H1 (cell line): ENCODE measurements at regions not wholly inside any gene's neighbourhood (a gene's known extent, or its start where the extent isn't known, plus 50 kb on each side); places are given as distances from the start of the nearest gene placed in this dataset.

Experiments
- CTCF ChIA-PET: fragments of 300-600 bp; sonication (Branson Sonifier 250); formaldehyde crosslinking; loops from one replicate; lab custom pipeline; 2021; ENCODE audit not compliant: partially characterized antibody; lab: Charles Lee
- POLR2A ChIA-PET: fragments of 300-600 bp; sonication (Branson Sonifier 250); formaldehyde crosslinking; loops from one replicate; lab custom pipeline; 2021; ENCODE audit warnings: inconsistent platforms; ENCODE audit not compliant: partially characterized antibody; lab: Charles Lee
- DNase-seq, 2 experiments: peaks; one replicate each; pipeline versions ENCODE4 v3.0.0 to v3.0.0-alpha.2; 2010 to 2022; ENCODE audit warnings: low spot score in 2 of 2, low read depth in 1 of 2, mixed read lengths in 1 of 2
- FAIRE-seq: peaks from 2 replicates; lab custom pipeline; 2011; peaks lifted over from hg19 to GRCh38; lab: Jason Lieb, UNC
- H2AFZ ChIP-seq: 2 replicates; pipeline ENCODE4 v1.8.1; 2012; ENCODE audit warnings: low read length, inconsistent platforms
- H2AK5ac ChIP-seq: 2 replicates; pipeline ENCODE4 v1.6.1; 2013; ENCODE audit warnings: low read depth, low read length
- H2BK120ac ChIP-seq: replicated peaks from 2 replicates; pipeline ENCODE3; 2013; ENCODE audit warnings: low read depth, low read length, inconsistent platforms
- H2BK12ac ChIP-seq: 2 replicates; pipeline ENCODE4 v1.6.1; 2013; ENCODE audit warnings: low read depth, low read length
- H2BK15ac ChIP-seq: 2 replicates; pipeline ENCODE4 v1.6.1; 2013; ENCODE audit warnings: low read length
- H2BK20ac ChIP-seq: 2 replicates; pipeline ENCODE4 v1.6.1; 2013; ENCODE audit warnings: low read length
- H2BK5ac ChIP-seq: 2 replicates; pipeline ENCODE4 v1.6.1; 2013; ENCODE audit warnings: low read depth, low read length
- H3K14ac ChIP-seq: 2 replicates; pipeline ENCODE4 v1.6.1; 2013; ENCODE audit warnings: inconsistent platforms; ENCODE audit not compliant: insufficient read length
- H3K18ac ChIP-seq: 2 replicates; pipeline ENCODE4 v1.6.1; 2013; ENCODE audit warnings: low read length; ENCODE audit errors: extremely low read depth
- H3K23ac ChIP-seq: 2 replicates; pipeline ENCODE4 v1.6.1; 2013; ENCODE audit warnings: inconsistent platforms; ENCODE audit not compliant: insufficient read length
- H3K23me2 ChIP-seq: 2 replicates; pipeline ENCODE4 v1.6.1; 2013; ENCODE audit warnings: low read depth, low read length
- H3K27ac ChIP-seq: 2 replicates; pipeline ENCODE4 v1.6.1; 2011; ENCODE audit warnings: low read depth, low read length, inconsistent platforms
- H3K27me3 ChIP-seq, 4 experiments: replicated peaks in 1 of 4; 1 replicate in 1 of 4; 2 replicates in 3 of 4; pipeline versions ENCODE4 v1.6.1 to v1.8.1; 2011 to 2013; ENCODE audit warnings: low read length in 3 of 4, mild to moderate bottlenecking in 3 of 4, inconsistent platforms in 2 of 4, mixed read lengths in 2 of 4, moderate library complexity in 1 of 4; ENCODE audit not compliant: control insufficient read depth in 3 of 4, insufficient read depth in 3 of 4; ENCODE audit errors: extremely low read depth in 1 of 4
- H3K36me3 ChIP-seq, 4 experiments: 2 replicates each; pipeline versions ENCODE4 v1.6.1 to v1.8.1; 2011 to 2013; ENCODE audit warnings: mild to moderate bottlenecking in 4 of 4, low read length in 3 of 4, moderate library complexity in 2 of 4, control low read depth in 1 of 4, inconsistent platforms in 1 of 4; ENCODE audit not compliant: insufficient read depth in 4 of 4, control insufficient read depth in 2 of 4
- H3K4ac ChIP-seq: replicated peaks from 2 replicates; pipeline ENCODE3; 2013; ENCODE audit warnings: low read length, low read depth, mixed read lengths, inconsistent platforms; ENCODE audit not compliant: insufficient read length
- H3K4me1 ChIP-seq, 4 experiments: replicated peaks in 1 of 4; 1 replicate in 1 of 4; 2 replicates in 3 of 4; pipeline versions ENCODE4 v1.6.1 to v1.8.1; 2011 to 2013; ENCODE audit warnings: low read length in 3 of 4, inconsistent platforms in 2 of 4, mixed read lengths in 1 of 4; ENCODE audit not compliant: insufficient read depth in 4 of 4, control insufficient read depth in 3 of 4
- H3K4me2 ChIP-seq, 2 experiments: 2 replicates each; pipeline versions ENCODE4 v1.6.1 to v1.8.1; 2011 to 2013; ENCODE audit warnings: low read depth in 2 of 2, low read length in 2 of 2, control low read depth in 1 of 2, inconsistent platforms in 1 of 2, mild to moderate bottlenecking in 1 of 2; ENCODE audit not compliant: insufficient read depth in 1 of 2
- H3K4me3 ChIP-seq, 4 experiments: fragments of 200-600, 300-600 bp in 1 of 4; sonication (generic), shearing (Covaris generic), sonication (Bioruptor Twin) in 1 of 4; 2 replicates each; pipeline versions ENCODE4 v1.5.1 to v1.8.1; 2011 to 2016; ENCODE audit warnings: low read length in 4 of 4, low read depth in 3 of 4, control low read depth in 2 of 4, inconsistent platforms in 2 of 4, mild to moderate bottlenecking in 2 of 4, mixed read lengths in 1 of 4, moderate library complexity in 1 of 4; ENCODE audit not compliant: insufficient read depth in 2 of 4; ENCODE audit errors: extremely low read depth in 1 of 4
- H3K56ac ChIP-seq: replicated peaks from 2 replicates; pipeline ENCODE3; 2013; ENCODE audit warnings: low read depth, mild to moderate bottlenecking, mixed read lengths, low read length, inconsistent platforms; ENCODE audit not compliant: insufficient read length
- H3K79me1 ChIP-seq: 2 replicates; pipeline ENCODE4 v1.6.1; 2013; ENCODE audit warnings: low read depth, low read length, control low read depth
- H3K79me2 ChIP-seq, 2 experiments: 2 replicates each; pipeline versions ENCODE4 v1.6.1 to v1.8.1; 2012 to 2013; ENCODE audit warnings: low read length in 2 of 2, mild to moderate bottlenecking in 2 of 2, inconsistent platforms in 1 of 2; ENCODE audit not compliant: insufficient read depth in 2 of 2, control insufficient read depth in 1 of 2
- H3K9ac ChIP-seq, 4 experiments: replicated peaks in 1 of 4; 1 replicate in 1 of 4; 2 replicates in 3 of 4; pipeline versions ENCODE4 v1.6.1 to v1.8.1; 2011 to 2013; ENCODE audit warnings: low read depth in 3 of 4, low read length in 3 of 4, control low read depth in 2 of 4, mild to moderate bottlenecking in 2 of 4, moderate library complexity in 2 of 4, inconsistent platforms in 1 of 4; ENCODE audit errors: extremely low read depth in 1 of 4
- H3K9me3 ChIP-seq, 2 experiments: 2 replicates each; pipeline versions ENCODE4 v1.6.1 to v1.8.1; 2012 to 2013; ENCODE audit warnings: mild to moderate bottlenecking in 2 of 2, moderate library complexity in 2 of 2, control low read depth in 1 of 2, inconsistent platforms in 1 of 2, low read depth in 1 of 2, low read length in 1 of 2, mixed read lengths in 1 of 2; ENCODE audit not compliant: insufficient read depth in 2 of 2
- H4K20me1 ChIP-seq, 2 experiments: replicated peaks in 1 of 2; 2 replicates each; pipeline versions ENCODE3 to v1.8.1; 2011 to 2013; ENCODE audit warnings: inconsistent platforms in 2 of 2, low read length in 2 of 2, mild to moderate bottlenecking in 1 of 2; ENCODE audit not compliant: insufficient read depth in 2 of 2, control insufficient read depth in 1 of 2
- H4K5ac ChIP-seq: 2 replicates; pipeline ENCODE4 v1.6.1; 2013; ENCODE audit warnings: low read length, low read depth, mixed read lengths, inconsistent platforms; ENCODE audit not compliant: insufficient read length
- H4K8ac ChIP-seq: 2 replicates; pipeline ENCODE4 v1.8.0; 2013; ENCODE audit warnings: mild to moderate bottlenecking, moderate library complexity, low read length, inconsistent platforms; ENCODE audit not compliant: insufficient read depth; ENCODE audit errors: extremely low read depth
- H4K91ac ChIP-seq: replicated peaks from 2 replicates; pipeline ENCODE3; 2013; ENCODE audit warnings: low read length, mixed read lengths, inconsistent platforms; ENCODE audit not compliant: insufficient read length
- ATF3 ChIP-seq: IDR thresholded peaks from 2 replicates; pipeline ENCODE4 v1.6.1; 2011; ENCODE audit warnings: low read depth, mild to moderate bottlenecking, low read length; ENCODE audit not compliant: insufficient read depth
- BCL11A ChIP-seq, 2 experiments: IDR thresholded peaks; one replicate each; pipeline ENCODE4 v1.6.1; 2011; ENCODE audit warnings: low read depth in 2 of 2, low read length in 2 of 2, mild to moderate bottlenecking in 2 of 2
- BRCA1 ChIP-seq: IDR thresholded peaks from 2 replicates; pipeline ENCODE4 v1.6.1; 2012; ENCODE audit warnings: low read depth, low read length, improper control_type of control experiment
- CBX8 ChIP-seq: fragments of 300-800, 300-1000 bp; sonication (generic); IDR thresholded peaks from 2 replicates; pipeline ENCODE4 v1.7.1; 2016; ENCODE audit warnings: low read depth, low read length, borderline replicate concordance
- CTBP2 ChIP-seq: IDR thresholded peaks from 2 replicates; pipeline ENCODE4 v1.7.0; 2011; ENCODE audit warnings: borderline replicate concordance, mild to moderate bottlenecking, moderate library complexity, mixed read lengths, low read length; ENCODE audit not compliant: insufficient read depth, insufficient read length
- HDAC6 ChIP-seq: IDR thresholded peaks from one replicate; pipeline ENCODE4 v1.7.1; 2012; ENCODE audit warnings: low read depth, mild to moderate bottlenecking, inconsistent platforms, low read length, moderate library complexity
- JUND ChIP-seq: IDR thresholded peaks from 2 replicates; pipeline ENCODE4 v1.6.1; 2011; ENCODE audit warnings: mild to moderate bottlenecking, improper control_type of control experiment, low read length
- KDM5A ChIP-seq: fragments of 200-600 bp; IDR thresholded peaks from 2 replicates; pipeline ENCODE4 v1.7.1; 2012; ENCODE audit warnings: mild to moderate bottlenecking, low read length, inconsistent platforms, mixed read lengths
- MAFK ChIP-seq: IDR thresholded peaks from 2 replicates; pipeline ENCODE4 v1.6.1; 2012; ENCODE audit warnings: low read depth, mild to moderate bottlenecking, improper control_type of control experiment, low read length
- NRF1 ChIP-seq: IDR thresholded peaks from 2 replicates; pipeline ENCODE4 v1.6.1; 2011; ENCODE audit warnings: mild to moderate bottlenecking, low read depth, low read length, improper control_type of control experiment
- RNF2 ChIP-seq: fragments of 200-900, 300-1000 bp; sonication (generic); IDR thresholded peaks from 2 replicates; pipeline ENCODE4 v1.7.1; 2016; ENCODE audit warnings: borderline replicate concordance, low read depth, mild to moderate bottlenecking, antibody characterized with exemption, low read length; ENCODE audit not compliant: poor library complexity, severe bottlenecking; ENCODE audit errors: missing control alignments
- SRF ChIP-seq: IDR thresholded peaks from 2 replicates; pipeline ENCODE4 v1.6.1; 2011; ENCODE audit warnings: mild to moderate bottlenecking, low read depth, low read length, moderate library complexity
- TCF12 ChIP-seq: IDR thresholded peaks from 2 replicates; pipeline ENCODE4 v1.6.1; 2011; ENCODE audit warnings: low read depth, mild to moderate bottlenecking, low read length
- WGBS, 2 experiments: shearing (Covaris generic) in 1 of 2; methylation state at CpG; one replicate each; pipeline versions ENCODE4 v1.1.6 to v1.1.7; 2013 to 2015; ENCODE audit warnings: low lambda C conversion rate in 2 of 2, mixed read lengths in 2 of 2, inconsistent platforms in 1 of 2, low coverage in 1 of 2, missing lambda C conversion rate in 1 of 2; ENCODE audit not compliant: insufficient replicate concordance in 2 of 2, insufficient coverage in 1 of 2, insufficient read length in 1 of 2; ENCODE audit errors: extremely low coverage in 1 of 2, missing lambda C conversion rate in 1 of 2; 5-methylcytosine and 5-hydroxymethylcytosine counted together

DNA sequence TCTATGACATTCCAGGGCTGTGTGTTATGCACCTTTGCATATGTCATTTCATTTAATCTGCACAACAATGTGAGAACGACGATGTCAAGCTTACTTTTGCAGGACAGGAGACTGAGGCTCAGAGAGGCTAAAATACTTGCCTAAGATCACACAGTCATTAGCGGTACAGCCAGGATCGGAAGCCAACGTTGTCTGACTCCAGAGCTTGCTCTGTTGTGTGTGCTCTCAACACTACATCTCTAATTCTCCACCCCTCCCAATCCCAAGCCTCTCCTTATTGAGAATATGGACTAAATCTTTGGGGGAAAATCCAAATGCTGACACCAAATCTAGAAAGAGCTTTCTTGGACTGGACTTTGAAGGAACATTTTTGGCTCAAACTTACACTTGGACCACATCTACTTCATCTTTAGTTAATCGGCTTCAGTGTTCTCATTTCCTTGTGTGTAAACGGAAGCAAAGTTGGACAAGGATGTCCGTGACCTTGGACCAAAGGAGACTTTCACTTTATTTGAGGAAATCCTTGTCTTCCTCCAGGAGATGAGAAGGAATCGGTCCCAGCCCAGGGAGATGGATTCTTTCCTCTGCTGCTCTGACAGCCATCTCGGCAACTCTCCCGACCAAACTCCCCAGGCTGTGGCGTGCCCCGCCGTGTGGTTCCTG, 242.4 kb downstream of the LPIN1 start:
- no peak overlapping the region for H4K91ac ChIP-seq
- H4K20me1 ChIP-seq = no peaks in the 10 kb centered on the region
- FAIRE-seq (no peak), DNase-seq (no peak)
- no peak overlapping the region for H4K5ac ChIP-seq
- H4K8ac ChIP-seq = no peak overlapping the region
- no peak overlapping the region for H2AFZ ChIP-seq
- no peaks in the 10 kb centered on the region for H3K36me3 ChIP-seq
- H2BK12ac ChIP-seq = no peak overlapping the region
- no peak overlapping the region for H3K4ac ChIP-seq
- H2BK20ac ChIP-seq = no peak overlapping the region
- H3K23me2 ChIP-seq = no peaks in the 10 kb centered on the region
- no peaks in the 10 kb centered on the region for H3K9me3 ChIP-seq
- no peak overlapping the region for H3K14ac ChIP-seq
- H2BK5ac ChIP-seq = no peak overlapping the region
- H3K4me2 ChIP-seq = no peak overlapping the region
- H3K23ac ChIP-seq = no peak overlapping the region
- 87% methylated on average over 14 of the region's 14 CpGs; no CpG with 5 or more reads in 1 of the 2 experiments for WGBS, 2 experiments
- no peak overlapping the region for H3K27ac ChIP-seq
- H2BK15ac ChIP-seq = no peak overlapping the region
- CTCF ChIA-PET = interaction anchor here (0.9 kb wide), 1 partner anchor 17 kb away, joined by 4 read pairs; no protein-coding TSS in a partner anchor
- H3K27me3 ChIP-seq = no peaks in the 10 kb centered on the region
- no peak overlapping the region for H2AK5ac ChIP-seq
- H3K56ac ChIP-seq = no peak overlapping the region
- no peak overlapping the region for H2BK120ac ChIP-seq
- H3K18ac ChIP-seq = no peak overlapping the region
- H3K79me2 ChIP-seq = no peaks in the 10 kb centered on the region
- no peaks in the 10 kb centered on the region; a peak in 2 of 7 replicates for H3K4me1 ChIP-seq
- POLR2A ChIA-PET = no interaction called here
- H3K4me3 ChIP-seq = no peak overlapping the region
- no peaks in the 10 kb centered on the region for H3K79me1 ChIP-seq
- H3K9ac ChIP-seq = no peak overlapping the region
- no peak for TF ChIP-seq NRF1
- TF ChIP-seq CBX8 = no peak
- TF ChIP-seq HDAC6 = no peak
- TF ChIP-seq BCL11A (IDR thresholded peaks at IDR 0.05; ENCODE audit: low read depth in 2 of 2, low read length in 2 of 2) = no peak
- no peak for TF ChIP-seq SRF
- no peak for TF ChIP-seq TCF12
- no peak for TF ChIP-seq ATF3
- TF ChIP-seq CTBP2 = no peak
- no peak for TF ChIP-seq MAFK
- no peak for TF ChIP-seq RNF2
- TF ChIP-seq BRCA1 = no peak
- no peak for TF ChIP-seq KDM5A
- TF ChIP-seq JUND = no peak
